ENCODE measurements at regions not wholly inside any gene's neighbourhood (a gene's known extent, or its start where the extent isn't known, plus 50 kb on each side); places are given as distances from the start of the nearest gene placed in this dataset.

DNA sequence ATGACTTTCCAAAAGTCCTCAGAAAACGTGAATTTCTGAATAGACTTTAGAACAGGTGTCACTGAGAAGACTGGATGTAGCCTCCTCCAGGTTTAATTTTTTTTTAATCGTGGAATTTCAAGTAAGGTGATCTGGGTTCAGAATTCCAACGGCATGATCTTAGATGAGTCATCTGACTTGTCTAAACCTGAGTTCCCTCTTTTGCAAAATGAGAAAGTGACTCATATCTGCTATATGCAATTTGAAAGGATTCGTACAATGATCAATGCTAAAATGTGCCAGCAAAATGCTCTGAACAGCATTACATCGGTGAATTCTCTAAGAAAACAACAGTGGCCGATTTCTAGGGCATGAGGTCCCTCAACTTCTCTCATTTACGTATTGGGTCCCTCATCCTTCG is 69.1 kb upstream of the ZNF516 start:
- no peak for DNase-seq
- Histone ChIP-seq H3K27ac (peak overlapping the region; percentile 55 to 68), H3K4me3 (no peak overlapping the region), H3K36me3 (no peaks in the 10 kb centered on the region), H3K4me1 (peaks cover 0 to 22% (median 10%) of the 10 kb centered on the region in 4 donors), H3K9me3 (no peaks in the 10 kb centered on the region), H3K27me3 (peaks cover 0 to 4% of the 10 kb centered on the region in 2 donors)
- intact Hi-C loops (cut with DNase I; ENCODE audit: low total_unique reads), result no loop called here
- TF ChIP-seq CTCF (IDR thresholded peaks at IDR 0.05), result no peak

DNA sequence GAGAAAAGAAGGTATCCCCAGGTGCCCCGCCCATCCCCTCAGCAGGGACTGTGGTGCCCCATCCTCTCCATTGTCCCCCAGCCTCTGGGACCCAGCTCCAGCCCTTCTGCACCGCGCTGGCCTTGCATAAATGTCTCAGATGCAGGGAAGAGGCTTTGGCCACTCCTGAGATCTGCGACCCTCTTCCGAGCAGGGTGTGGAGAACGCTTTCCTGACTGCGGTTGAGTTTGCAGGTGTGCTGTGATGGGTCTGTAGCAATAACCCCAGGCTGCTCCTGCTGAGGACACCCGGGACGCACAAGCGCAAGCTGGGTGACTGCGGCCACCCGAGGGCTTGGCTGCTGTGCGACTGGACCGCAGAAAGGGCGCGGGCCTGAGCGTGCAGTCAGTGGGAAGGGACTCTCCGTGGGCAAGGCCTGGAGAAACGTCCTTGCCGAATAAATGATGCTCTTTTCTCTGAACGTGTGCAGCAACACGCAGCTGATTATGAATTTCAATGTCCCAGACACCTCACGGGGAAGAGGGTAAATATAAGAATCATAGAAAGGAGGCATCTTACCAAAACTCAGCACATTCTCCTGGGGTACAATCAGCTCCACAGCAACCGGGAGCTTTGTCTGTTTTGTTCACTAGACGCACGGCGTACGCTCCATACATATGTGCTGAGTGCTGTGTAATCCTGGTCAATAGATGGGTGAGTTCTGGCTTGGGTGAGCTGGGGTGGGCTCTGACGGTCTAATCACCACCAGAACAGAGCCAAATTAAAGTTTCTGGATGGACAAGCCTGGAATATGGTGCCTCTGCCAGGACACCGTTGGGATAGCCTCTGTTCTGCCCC is 67.5 kb upstream of the ZNF516 start:
- Histone ChIP-seq H3K9me3 (no peaks in the 10 kb centered on the region), H3K27ac (no peak overlapping the region), H3K4me1 (peaks cover 0 to 22% (median 10%) of the 10 kb centered on the region in 4 donors), H3K27me3 (peaks cover 0 to 13% of the 10 kb centered on the region in 2 donors), H3K36me3 (no peaks in the 10 kb centered on the region), H3K4me3 (no peak overlapping the region)
- intact Hi-C loops (cut with DNase I; ENCODE audit: low total_unique reads), result no loop called here
- TF ChIP-seq CTCF (IDR thresholded peaks at IDR 0.05), result no peak
- no peak for DNase-seq

DNA sequence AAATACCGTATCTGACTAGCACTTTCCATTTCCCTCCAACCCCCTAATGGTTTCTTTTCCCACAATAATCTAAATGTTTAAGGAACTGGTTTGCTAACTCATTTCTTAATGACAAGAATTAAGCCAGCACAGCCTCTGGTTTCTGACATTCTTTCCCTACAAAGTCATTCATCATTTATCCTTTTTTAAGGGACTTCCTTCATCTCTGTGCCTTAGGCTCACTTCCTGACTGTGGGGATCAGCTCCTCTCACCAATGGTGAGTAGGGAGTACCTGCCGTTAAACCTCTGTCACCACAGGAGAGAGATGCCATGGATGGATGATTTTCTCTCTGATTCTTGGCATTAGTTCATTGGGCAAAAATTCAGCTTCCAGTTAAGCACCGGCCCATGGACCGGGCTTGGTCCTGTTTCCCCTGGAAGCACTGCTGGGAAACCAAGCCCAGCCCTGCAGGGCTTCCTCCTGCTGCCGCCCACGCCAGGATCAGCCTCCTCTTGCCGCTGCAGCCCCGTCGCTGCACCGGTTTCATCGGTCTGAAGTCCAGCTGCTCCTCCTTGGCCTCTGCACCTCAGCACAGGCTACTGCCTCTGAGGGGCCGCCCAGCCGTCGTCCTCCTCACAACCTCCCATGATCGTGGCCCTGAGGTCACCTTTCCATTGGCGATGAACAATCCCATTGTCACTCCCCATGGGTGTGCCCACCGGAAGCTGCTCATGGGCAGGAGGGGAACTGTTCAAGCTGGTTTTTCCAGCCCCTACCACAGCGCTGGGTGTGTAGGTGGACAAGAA is 64.0 kb upstream of the ZNF516 start:
- H3K27ac ChIP-seq, result no peak overlapping the region
- no peaks in the 10 kb centered on the region for H3K9me3 ChIP-seq
- peaks cover 0 to 13% of the 10 kb centered on the region in 2 donors for H3K27me3 ChIP-seq
- H3K4me1 ChIP-seq, result no peaks in the 10 kb centered on the region
- DNase-seq, result no peak
- intact Hi-C loops (cut with DNase I; ENCODE audit: low total_unique reads), result no loop called here
- no peak overlapping the region for H3K4me3 ChIP-seq
- TF ChIP-seq CTCF (IDR thresholded peaks at IDR 0.05), result no peak
- H3K36me3 ChIP-seq, result no peaks in the 10 kb centered on the region

- Histone ChIP-seq H3K9me3 (no peaks in the 10 kb centered on the region), H3K27ac (no peak overlapping the region), H3K27me3 (peaks cover 0 to 13% of the 10 kb centered on the region in 2 donors), H3K4me1 (no peaks in the 10 kb centered on the region), H3K4me3 (no peak overlapping the region), H3K36me3 (no peaks in the 10 kb centered on the region)
- intact Hi-C loops (cut with DNase I; ENCODE audit: low total_unique reads), result no loop called here
- DNase-seq, result no peak
- TF ChIP-seq CTCF (IDR thresholded peaks at IDR 0.05), result no peak
These were observed 62.1 kb upstream of the ZNF516 start for GRCh38 chr18:76557026-76557575.

DNA sequence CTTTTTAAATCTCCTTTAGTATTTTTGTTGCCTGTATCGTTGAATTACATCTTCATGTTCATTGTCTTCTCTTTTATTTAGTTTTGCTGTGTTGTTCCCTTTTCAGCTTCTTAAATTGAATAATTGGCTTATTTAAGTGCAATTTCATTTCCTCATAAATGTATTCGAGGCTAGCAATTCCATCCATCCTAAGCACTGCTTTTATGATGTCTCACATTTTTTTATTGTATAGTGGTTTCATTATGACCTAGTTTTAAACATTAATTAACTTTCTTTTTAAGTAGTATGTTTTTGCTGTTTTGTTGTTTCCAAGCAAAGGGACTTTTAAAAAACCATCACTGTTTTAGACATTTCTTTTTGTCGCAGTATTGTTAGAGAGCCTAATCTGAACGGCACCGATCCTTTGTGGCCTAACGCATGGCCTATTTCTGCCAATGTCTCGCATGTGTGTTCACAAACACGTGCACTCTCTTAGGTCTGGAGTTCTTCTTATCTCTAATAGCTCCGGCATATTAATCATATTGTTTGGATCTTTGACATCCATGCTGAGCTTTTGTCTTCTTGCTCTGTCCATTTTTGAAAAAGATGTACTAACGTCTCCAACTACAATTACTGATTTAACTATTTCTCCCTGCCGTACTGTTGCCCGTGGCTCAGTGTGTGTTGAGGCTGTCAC is 59.6 kb upstream of the ZNF516 start:
- no peak for DNase-seq
- no peaks in the 10 kb centered on the region for H3K9me3 ChIP-seq
- H3K27ac ChIP-seq, result no peak overlapping the region
- H3K36me3 ChIP-seq, result no peaks in the 10 kb centered on the region
- H3K4me1 ChIP-seq, result no peaks in the 10 kb centered on the region
- H3K27me3 ChIP-seq, result peaks cover 0 to 13% of the 10 kb centered on the region in 2 donors
- intact Hi-C loops (cut with DNase I; ENCODE audit: low total_unique reads), result no loop called here
- H3K4me3 ChIP-seq, result no peak overlapping the region
- no peak for TF ChIP-seq CTCF (IDR thresholded peaks at IDR 0.05)

All from tibial artery (tissue), 4 donors.